GM21423 (cell line): ENCODE measurements at regions not wholly inside any gene's neighbourhood (a gene's known extent, or its start where the extent isn't known, plus 50 kb on each side); places are given as distances from the start of the nearest gene placed in this dataset.

Experiments used
- ATAC-seq: cut with Tn5 transposase; IDR thresholded peaks from one replicate; pipeline ENCODE4 v1.9.1; 2021; ENCODE audit warnings: mild to moderate bottlenecking, moderate library complexity; ENCODE audit not compliant: unreplicated experiment

DNA sequence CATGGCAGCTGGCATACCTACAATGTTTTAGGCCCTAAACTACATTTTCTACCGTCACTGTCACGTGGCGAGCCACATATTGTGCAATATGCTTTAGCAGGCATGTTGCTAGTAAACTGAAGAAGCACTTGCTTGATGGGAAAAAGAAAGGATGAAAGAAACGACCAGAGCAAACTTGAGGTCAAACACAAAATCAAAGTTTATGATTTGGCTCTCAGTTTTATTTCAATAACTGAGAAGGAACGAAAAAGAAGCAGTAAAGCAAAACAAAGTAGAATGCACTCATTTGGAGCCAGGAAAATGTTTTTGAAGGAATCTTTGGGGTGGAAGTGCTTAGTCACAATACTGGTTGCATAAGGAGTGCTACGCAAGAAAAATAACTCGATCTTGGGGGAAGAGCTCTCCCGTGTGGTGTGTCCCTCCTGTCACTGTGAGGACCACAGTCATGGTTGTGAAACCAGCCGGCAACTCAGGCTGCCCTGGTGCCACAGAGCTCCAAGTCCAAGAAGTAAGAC, 349.8 kb downstream of the RBM43 start:
- no peak for ATAC-seq

DNA sequence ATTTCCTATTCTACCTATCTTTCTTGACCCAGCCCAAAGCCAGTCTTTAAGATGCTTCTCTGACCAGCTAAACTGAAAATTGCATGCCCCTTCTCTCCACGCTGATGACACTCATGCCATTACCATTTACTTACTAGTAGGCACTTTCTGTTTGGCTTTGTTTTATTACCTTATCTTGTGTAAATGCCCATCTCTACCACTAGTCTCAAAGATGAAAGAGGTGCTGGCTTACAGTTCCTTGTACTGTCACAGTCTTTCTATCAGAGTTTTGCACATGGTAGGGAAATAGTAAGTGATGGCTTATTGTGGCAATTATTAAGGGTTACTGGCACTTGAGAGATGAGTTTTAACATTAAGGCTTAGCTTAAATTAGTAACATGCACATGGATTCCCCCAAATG, 352.1 kb downstream of the RBM43 start:
- no peak for ATAC-seq

DNA sequence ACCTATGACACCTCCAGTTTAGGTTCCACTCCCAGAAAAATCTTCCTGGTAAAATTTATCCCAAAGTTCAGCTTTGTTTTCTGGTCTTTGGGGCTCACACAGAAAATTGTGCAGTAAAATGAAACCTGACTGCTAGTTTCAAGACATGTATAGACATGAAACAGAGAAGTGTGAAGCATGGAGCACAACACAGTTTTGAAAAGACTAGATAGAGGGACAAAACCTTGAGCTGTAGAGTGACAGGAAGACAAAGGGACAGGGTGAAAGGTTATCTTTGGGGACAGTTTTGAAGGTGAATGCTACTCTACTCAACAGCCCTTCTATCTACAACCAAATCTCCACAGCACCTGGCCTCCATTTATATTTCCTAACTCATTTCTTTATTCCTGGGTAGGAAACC, 352.6 kb downstream of the RBM43 start:
- ATAC-seq, result no peak

DNA sequence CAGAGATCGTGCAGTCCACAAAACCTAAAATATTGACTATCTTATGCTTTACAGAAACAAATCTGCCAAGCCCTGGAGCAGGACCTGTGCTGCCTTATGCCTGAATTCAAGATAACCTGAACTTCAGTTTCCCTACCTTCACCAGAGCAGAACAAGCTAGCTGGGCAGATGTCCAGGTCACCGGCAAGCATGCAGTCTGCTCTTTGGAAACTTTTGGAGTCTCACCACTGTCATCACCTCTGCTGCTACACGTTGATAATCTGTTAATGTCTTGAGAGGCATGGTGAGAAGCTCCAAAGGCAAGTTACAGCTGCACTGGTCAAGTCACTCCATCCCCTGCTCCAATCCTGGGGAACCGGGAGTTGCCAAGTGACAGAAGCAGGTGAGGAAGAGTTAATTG, 354.2 kb downstream of the RBM43 start:
- no peak for ATAC-seq

DNA sequence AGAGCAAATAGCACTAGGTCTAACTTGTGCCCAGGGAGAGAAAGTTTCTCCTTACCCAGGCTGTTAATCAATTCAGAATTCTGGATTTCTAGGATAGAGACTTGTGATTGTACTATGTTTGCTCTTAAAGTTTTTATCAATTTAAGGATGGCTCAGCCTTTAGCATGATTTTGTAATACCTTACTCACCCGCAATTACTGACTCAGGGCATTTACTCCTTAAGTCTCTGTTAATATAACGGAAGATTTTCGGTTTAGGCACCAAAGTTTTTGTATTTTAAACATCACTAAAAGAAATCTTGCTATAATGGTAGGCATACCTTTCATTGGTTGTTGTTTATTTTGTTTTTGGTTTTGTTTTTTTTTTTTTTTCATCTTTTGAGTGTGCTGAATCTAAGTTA, 358.2 kb downstream of the RBM43 start:
- no peak for ATAC-seq

DNA sequence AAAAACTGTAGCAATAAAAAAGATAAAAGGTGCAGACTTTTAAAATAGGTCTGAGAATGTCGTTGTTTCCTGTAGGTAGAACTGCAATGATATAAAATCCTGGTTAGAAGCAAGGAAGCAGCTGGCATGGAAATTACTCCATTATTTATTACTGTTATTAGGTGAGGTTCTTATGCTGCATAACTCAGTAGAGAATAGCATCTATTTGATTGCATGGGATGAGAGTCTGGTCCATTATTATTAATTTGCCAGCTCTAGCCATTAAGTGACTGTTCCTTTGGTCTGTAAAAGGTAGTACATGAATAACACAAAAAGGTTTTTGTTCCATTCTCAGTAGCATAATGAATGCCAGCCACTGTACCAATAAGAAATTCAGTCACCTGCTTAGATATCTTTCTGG, 358.6 kb downstream of the RBM43 start:
- no peak for ATAC-seq

DNA sequence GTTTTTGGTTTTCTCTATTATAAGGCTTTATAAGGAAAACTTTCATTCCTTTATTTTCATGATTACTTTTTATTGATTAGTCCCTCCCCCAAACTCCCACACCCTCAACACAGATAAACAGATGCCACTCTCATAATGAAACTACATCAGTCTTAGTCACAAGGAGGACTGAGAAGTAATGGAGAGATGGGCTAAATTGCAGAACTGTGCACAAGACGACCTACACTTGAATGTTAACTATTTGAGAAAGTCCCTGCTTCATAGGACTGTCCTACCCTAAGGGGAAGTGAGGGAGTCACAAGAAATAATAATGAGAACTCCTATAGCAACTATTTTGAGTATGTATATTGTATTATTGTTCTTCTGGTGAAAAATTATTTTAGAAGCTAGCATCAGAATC, 360.8 kb downstream of the RBM43 start:
- no peak for ATAC-seq

DNA sequence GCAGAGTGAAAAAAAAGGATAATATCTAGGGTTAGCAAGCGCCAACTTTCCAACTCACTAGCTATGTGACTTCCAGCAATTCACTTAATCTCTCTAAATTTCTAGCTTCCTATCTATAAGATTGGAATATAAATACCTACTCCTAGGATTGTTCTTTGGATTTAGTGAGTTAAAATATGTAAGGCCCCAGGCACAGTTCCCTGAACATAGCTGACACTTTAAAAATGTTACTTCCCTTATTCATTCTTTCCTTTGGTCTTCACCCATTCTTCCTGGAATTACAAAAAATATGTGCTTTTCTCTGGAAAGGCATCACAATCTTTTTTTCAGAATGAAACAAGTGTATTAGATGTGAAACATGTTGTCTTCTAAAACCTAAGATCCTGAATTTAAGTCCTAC, 365.7 kb downstream of the RBM43 start:
- ATAC-seq, result no peak

DNA sequence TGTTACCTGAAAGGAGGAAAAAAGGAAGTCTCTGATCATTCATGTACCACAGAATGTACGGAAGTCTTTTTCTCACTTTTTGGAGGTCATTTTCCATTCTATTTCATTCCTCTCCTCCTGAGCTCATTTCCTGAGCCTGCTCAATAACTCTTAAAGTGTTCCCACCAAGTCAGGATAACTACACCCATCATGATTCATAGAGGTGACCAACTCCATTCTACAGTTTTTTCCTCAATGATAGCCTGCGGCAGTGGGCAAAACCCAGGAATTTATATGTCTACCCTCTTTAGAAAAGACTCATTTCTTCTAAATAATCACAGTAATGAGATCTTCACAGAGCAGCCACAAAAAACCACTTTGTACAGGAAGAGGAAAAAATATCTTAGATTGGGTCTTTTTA, 372.5 kb downstream of the RBM43 start:
- ATAC-seq, result no peak

DNA sequence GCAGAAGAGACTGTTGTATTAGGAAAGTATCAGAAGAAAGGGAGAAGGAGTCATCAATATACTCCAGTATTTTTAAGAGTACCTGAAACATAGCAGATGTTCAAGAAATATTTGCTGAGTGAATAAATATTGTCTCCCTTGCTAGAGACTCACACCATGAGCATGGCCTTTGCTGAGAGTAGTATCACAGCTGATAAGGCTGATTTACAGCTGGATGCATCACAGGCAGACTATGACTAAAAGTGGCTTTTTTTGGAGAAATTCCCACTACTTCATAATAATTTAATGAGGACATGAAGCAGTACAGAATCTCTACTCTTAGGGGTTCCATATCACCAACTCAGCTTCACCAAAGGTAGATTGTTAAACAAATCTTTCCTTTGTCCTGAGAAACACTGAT, 373.3 kb downstream of the RBM43 start:
- no peak for ATAC-seq

DNA sequence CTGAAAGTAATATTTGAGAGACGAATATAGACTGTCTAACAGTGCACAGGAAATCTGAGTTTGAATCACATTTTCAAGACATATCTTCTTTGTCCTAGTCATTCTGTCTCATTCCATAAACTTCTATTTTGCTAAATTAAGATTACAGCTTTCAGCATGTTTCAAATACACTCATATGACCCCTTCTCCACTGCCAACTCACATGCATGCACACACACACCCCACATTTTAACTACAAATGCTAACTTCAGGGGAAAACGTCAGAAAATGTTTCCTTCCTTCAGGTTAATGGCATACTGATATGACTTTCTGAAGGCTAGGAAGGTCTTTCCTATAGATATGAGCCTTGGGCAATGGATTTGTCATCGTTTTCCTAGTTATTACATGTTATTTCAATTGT, 373.7 kb downstream of the RBM43 start:
- ATAC-seq, result no peak

DNA sequence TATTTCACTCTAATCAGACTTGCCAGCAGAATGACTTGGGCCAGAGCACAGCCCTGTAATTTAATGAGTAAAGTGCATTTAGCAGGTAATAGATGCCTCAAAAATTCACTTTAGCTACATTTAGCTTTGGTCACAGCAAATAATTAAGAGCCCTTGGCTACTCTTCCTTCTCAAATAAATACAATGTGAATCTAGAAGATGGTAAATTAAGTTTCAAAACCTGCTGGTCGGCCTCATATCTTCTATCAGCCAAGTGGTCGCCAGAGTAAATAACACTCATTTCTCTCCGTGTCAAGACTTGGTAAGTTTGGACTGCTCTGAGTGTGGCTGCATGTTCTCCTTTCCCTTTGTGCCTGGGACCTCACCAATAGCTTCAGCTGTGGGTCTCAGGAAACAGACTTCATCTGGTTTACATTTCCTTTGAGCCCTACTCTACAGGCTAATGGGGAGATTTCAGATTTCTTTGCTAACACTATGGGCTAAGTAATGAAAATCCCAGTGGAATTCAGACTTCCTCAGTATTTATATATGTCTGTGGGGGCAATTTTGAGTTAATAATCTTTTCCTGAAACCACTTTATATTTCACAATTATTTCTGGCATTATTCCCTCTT, 375.8 kb downstream of the RBM43 start:
- no peak for ATAC-seq

DNA sequence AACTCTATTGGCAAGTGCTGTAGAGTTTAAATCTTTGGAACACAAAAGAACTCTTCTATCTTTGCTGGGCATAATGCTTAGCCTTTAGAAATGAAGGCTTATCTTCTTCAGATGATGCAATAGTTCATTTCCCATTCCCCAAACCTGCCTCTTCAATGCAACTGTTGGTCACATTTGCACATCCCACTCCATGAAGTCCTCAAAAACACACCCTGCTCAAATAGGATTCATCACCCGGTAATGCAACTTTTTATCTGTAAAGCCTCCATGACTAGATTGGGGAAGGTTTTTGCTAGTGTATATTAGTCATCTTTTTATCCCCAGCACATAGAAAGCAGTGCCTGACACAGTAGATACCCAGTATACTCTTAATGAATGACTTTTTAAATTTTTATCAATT, 376.4 kb downstream of the RBM43 start:
- no peak for ATAC-seq

DNA sequence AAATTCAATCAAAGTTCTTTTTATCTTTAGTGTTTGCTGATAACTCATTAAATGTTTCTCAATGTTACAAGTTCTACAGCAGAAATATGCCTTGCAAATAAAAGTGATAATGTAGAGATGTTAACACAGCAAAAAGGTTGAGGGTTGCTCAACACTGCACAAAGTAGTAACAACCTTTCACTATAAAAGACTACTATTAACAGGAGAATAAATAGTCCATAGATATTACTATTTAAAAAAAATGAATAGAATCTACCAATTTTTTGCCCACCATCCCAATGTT, 378.1 kb downstream of the RBM43 start:
- no peak for ATAC-seq

DNA sequence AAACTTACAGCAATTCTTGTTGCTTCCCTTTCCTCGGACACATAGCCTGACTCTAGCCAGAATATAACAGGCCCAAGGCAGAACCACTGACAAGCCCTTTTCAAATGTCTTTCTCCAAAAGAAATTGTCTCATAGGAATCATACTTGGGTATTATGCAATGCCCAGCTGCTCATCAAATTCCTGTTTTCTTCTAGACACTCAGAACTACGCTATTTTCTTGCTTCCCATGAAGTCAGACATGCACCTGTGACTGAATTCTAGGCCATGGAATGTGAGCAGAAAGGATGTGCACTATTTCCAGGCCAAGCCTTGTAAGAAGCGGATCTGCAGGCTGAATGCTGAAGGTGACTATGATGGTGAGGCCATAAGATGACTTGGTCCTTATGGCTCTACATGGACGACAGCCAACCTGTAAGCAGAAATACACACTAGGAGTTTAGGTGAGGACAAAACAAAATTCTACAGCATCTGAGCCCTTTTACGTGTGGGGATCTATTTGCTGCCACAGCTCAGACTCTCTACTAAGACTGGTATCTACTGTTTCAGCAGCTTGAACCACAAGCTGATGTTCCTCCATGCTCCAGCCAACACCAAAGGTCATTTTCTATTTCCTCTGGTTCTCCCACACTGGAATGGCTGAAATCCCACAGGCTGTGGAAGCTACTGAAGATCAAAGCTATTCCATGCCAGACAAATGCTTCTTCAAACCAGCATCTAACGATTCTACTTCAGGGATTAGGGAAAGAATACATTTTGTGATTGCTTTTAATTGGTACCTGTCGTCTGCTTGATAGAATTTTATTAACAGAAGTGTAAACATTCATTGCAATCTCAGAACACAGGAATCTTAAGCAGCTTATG, 378.7 kb downstream of the RBM43 start:
- ATAC-seq, result no peak

DNA sequence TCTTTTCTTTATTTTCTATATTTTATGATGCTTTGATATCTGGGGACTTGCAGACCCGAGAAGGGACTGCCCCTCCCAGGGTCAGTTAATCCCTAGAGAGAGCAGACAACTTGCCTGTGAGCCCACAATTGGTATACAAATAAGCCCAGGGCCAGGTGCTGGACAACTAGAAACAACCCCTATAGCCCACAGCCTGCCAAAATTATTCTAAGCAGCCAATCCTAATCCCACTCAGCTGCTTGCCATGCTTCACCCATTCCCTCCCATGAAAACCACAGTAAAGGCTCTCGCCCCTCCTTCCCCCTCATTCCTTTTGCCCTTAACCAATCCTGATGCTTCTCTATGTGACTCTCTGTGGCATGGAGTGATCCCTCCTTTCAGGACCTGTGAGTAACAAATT, 380.7 kb downstream of the RBM43 start:
- no peak for ATAC-seq

DNA sequence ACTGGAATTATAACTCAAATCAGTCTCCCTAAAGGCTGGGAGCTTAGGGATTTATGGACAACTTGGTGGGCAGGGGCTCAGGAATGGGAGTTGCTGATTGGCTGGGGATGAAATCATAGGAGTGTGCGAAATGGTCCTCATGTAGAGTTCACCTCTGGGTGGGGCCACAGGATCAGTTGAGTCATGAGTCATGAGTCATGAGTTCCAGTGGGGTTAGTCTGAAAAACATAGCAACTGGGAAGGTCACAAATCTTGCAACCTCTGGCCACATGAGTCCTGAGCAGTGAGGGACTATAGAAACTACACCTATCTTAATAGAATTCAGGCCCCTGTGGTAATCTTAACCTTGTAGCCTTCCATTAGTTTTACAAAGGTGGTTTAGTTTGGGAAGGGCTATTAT, 383.3 kb downstream of the RBM43 start:
- no peak for ATAC-seq

DNA sequence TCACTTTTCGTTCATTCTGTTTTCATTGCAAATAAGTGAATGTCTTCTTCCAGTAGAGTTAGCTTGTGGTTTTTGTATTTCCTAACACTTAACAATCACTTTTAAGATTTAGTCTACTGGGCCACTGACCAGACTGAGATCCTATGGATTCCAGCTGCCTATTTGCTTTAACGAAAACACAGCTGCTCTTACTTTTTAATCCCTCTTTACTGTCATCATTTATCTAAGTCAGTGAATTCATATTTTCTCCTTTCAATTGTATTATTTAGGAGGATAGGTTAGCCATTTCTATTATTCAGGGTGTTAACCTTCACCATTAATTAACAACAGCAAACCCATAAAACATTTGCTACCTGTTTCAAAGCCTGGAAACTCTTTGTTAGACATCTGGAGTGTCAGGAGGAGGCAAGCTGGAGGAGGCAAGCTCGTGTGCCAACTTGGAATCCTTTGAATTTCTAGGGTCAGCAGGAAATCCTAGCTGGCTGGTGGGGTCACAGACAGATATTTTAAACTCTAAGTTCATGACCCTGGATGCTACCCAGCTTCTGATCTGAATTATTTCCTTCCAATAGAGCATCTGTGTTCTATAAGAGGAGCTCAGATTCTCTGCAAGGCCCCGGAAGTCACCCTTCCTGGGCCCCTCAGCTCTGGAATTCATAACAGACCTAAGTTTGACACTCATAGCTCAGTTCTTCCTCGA, 385.3 kb downstream of the RBM43 start:
- ATAC-seq, result no peak

DNA sequence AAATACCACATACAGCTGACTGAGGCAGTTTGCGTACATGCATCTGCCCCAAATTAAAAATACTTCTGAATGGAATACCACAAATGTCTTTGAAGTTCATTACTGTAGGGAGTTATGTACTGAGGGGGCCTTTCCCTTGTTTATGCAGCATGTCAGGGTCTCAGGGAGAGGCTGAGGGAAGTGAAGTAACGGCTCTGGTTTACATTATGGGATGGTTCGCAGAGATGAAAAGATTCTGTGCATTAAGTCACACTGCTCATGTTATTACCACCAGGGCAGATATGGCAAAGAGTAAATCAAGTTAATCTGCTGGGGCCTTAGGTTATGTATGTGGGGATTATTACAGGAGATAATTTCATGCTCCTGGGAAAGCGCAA, 385.9 kb upstream of the RND3 start:
- ATAC-seq, result no peak

DNA sequence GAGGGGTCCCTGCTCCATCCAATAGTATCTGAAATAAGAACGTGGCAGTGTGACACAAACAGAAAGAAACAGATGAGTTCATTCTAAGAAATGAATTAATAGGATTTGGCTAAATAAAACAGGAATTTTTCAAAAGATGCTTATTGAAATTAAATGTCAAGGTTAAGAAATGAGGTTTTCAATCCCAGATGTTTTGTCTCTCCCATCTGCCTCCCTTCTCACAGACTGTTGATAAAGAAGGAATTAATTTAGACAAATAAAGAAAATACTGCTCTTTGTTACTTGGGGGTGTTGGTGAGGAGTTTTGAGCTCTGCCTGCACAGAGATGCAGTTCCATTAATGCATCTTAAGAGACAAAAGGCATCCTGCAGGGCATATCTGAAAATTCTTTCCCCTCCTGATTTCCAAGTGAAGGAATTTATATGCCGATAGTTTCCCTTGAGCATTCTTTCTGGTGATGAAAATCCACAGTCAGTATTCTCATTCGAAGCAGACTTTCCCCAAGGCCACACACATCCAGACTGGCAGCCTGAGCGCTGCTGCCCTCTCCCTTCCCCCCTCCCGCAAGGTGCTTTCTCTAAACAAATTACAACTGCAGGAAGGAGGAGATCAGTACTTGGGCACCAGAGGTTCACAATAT, 385.4 kb upstream of the RND3 start:
- no peak for ATAC-seq

DNA sequence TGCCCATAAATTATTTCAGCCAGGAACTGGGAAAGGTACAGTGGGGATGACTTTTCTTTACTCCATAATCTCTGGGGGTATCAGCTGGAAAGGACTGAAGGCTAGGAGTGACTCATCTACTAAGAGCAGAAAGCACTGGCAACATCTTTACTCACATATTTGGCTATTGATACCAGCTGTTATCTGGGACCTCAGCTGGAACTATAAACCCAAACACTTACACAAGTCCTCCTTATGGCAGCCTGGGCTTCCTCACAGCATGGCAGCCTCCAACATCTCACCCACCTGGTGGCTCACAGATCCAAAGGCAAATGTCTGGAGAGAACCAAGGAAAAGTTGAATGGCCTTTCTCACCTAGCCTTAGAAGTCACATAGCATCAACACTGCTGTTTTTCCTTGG, 379.0 kb upstream of the RND3 start:
- no peak for ATAC-seq

DNA sequence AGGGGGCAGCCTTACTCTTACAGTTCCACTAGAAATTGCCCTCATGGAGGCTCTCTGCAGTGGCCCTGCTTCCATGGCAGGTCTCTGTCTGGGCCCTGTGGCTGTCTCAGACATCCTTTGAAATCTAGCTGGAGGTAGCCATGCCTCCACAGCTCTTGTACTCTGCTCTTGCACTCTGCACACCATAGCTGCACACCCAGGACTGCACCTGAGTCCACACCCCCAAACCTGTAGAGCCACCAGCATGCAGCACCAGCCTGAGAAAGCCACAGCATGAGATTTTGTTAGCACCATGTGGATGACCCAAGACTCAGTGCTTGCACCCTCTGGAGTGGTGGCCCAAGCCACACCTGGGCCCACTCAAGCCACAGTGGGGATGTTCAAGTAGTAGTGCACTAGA, 376.2 kb upstream of the RND3 start:
- ATAC-seq, result no peak
